Progenitor cell of endocrine pancreas (in vitro differentiated cells): ENCODE measurements at regions not wholly inside any gene's neighbourhood (a gene's known extent, or its start where the extent isn't known, plus 50 kb on each side); places are given as distances from the start of the nearest gene placed in this dataset.

ENCODE experiments used
- DNase-seq: peaks from one replicate; pipeline ENCODE4 v3.0.0; 2021; ENCODE audit warnings: low spot score; ENCODE audit not compliant: unreplicated experiment
- H3K27ac Mint-ChIP-seq: 2 replicates; pipeline ENCODE4 v1.8.0; 2021; ENCODE audit warnings: mild to moderate bottlenecking, moderate library complexity, mixed read lengths
- H3K27me3 Mint-ChIP-seq: 2 replicates; pipeline ENCODE4 v1.8.0; 2021; ENCODE audit warnings: mixed read lengths
- H3K36me3 Mint-ChIP-seq: 2 replicates; pipeline ENCODE4 v1.8.0; 2022; ENCODE audit warnings: mixed read lengths; ENCODE audit not compliant: insufficient read depth
- H3K4me1 Mint-ChIP-seq: 2 replicates; pipeline ENCODE4 v1.8.0; 2021; ENCODE audit warnings: low read depth, mixed read lengths
- H3K4me3 Mint-ChIP-seq: 2 replicates; pipeline ENCODE4 v1.8.0; 2021; ENCODE audit warnings: low read depth, mild to moderate bottlenecking, moderate library complexity, mixed read lengths
- H3K9me3 Mint-ChIP-seq: 2 replicates; pipeline ENCODE4 v1.8.0; 2021; ENCODE audit warnings: low read depth, mixed read lengths
- CTCF ChIP-seq: fragments of 200-600 bp; sonication (generic); IDR thresholded peaks from one replicate; pipeline ENCODE4 v1.5.0; 2021; ENCODE audit warnings: antibody characterized with exemption, mild to moderate bottlenecking; ENCODE audit not compliant: unreplicated experiment

- TF ChIP-seq CTCF = no peak
- no peaks in the 10 kb centered on the region for H3K9me3 Mint-ChIP-seq
- no peak overlapping the region for H3K27ac Mint-ChIP-seq
- no peaks in the 10 kb centered on the region for H3K27me3 Mint-ChIP-seq
- no peaks in the 10 kb centered on the region for H3K4me1 Mint-ChIP-seq
- H3K36me3 Mint-ChIP-seq = no peaks in the 10 kb centered on the region
- H3K4me3 Mint-ChIP-seq = no peak overlapping the region
- DNase-seq = no peak
These were observed 938.0 kb upstream of the FLRT2 start for GRCh38 chr14:84591827-84592445.

- DNase-seq = no peak
- Mint-ChIP-seq H3K9me3 (no peaks in the 10 kb centered on the region), H3K27ac (no peak overlapping the region), H3K27me3 (no peaks in the 10 kb centered on the region), H3K36me3 (no peaks in the 10 kb centered on the region), H3K4me3 (no peak overlapping the region), H3K4me1 (no peaks in the 10 kb centered on the region)
- no peak for TF ChIP-seq CTCF
These were observed 937.2 kb upstream of the FLRT2 start for GRCh38 chr14:84592770-84593169.

- Mint-ChIP-seq H3K27me3 (no peaks in the 10 kb centered on the region), H3K4me1 (no peaks in the 10 kb centered on the region), H3K36me3 (no peaks in the 10 kb centered on the region), H3K9me3 (no peaks in the 10 kb centered on the region), H3K4me3 (no peak overlapping the region), H3K27ac (no peak overlapping the region)
- no peak for TF ChIP-seq CTCF
- DNase-seq = no peak
These were observed 919.9 kb upstream of the FLRT2 start for GRCh38 chr14:84610086-84610485.

GRCh38 chr14:84622357-84622756, 907.6 kb upstream of the FLRT2 start:
- no peak overlapping the region for H3K4me3 Mint-ChIP-seq
- no peaks in the 10 kb centered on the region for H3K36me3 Mint-ChIP-seq
- no peak for TF ChIP-seq CTCF
- H3K9me3 Mint-ChIP-seq = peaks cover 4% of the 10 kb centered on the region
- no peak for DNase-seq
- H3K4me1 Mint-ChIP-seq = peaks cover 8% of the 10 kb centered on the region
- H3K27ac Mint-ChIP-seq = no peak overlapping the region
- no peaks in the 10 kb centered on the region for H3K27me3 Mint-ChIP-seq

- Mint-ChIP-seq H3K9me3 (no peaks in the 10 kb centered on the region), H3K4me1 (peaks cover 12% of the 10 kb centered on the region), H3K27ac (no peak overlapping the region), H3K4me3 (no peak overlapping the region), H3K27me3 (peaks cover 74% of the 10 kb centered on the region), H3K36me3 (no peaks in the 10 kb centered on the region)
- no peak for TF ChIP-seq CTCF
- no peak for DNase-seq
These were observed 886.5 kb upstream of the FLRT2 start for GRCh38 chr14:84643446-84643845.
